H1 (cell line): ENCODE measurements at regions not wholly inside any gene's neighbourhood (a gene's known extent, or its start where the extent isn't known, plus 50 kb on each side); places are given as distances from the start of the nearest gene placed in this dataset.

Experiments
- CTCF ChIA-PET: fragments of 300-600 bp; sonication (Branson Sonifier 250); formaldehyde crosslinking; loops from one replicate; lab custom pipeline; 2021; ENCODE audit not compliant: partially characterized antibody; lab: Charles Lee
- POLR2A ChIA-PET: fragments of 300-600 bp; sonication (Branson Sonifier 250); formaldehyde crosslinking; loops from one replicate; lab custom pipeline; 2021; ENCODE audit warnings: inconsistent platforms; ENCODE audit not compliant: partially characterized antibody; lab: Charles Lee
- DNase-seq, 2 experiments: peaks; one replicate each; pipeline versions ENCODE4 v3.0.0 to v3.0.0-alpha.2; 2010 to 2022; ENCODE audit warnings: low spot score in 2 of 2, low read depth in 1 of 2, mixed read lengths in 1 of 2
- FAIRE-seq: peaks from 2 replicates; lab custom pipeline; 2011; peaks lifted over from hg19 to GRCh38; lab: Jason Lieb, UNC
- H2AFZ ChIP-seq: 2 replicates; pipeline ENCODE4 v1.8.1; 2012; ENCODE audit warnings: low read length, inconsistent platforms
- H2AK5ac ChIP-seq: 2 replicates; pipeline ENCODE4 v1.6.1; 2013; ENCODE audit warnings: low read depth, low read length
- H2BK120ac ChIP-seq: replicated peaks from 2 replicates; pipeline ENCODE3; 2013; ENCODE audit warnings: low read depth, low read length, inconsistent platforms
- H2BK12ac ChIP-seq: 2 replicates; pipeline ENCODE4 v1.6.1; 2013; ENCODE audit warnings: low read depth, low read length
- H2BK15ac ChIP-seq: 2 replicates; pipeline ENCODE4 v1.6.1; 2013; ENCODE audit warnings: low read length
- H2BK20ac ChIP-seq: 2 replicates; pipeline ENCODE4 v1.6.1; 2013; ENCODE audit warnings: low read length
- H2BK5ac ChIP-seq: 2 replicates; pipeline ENCODE4 v1.6.1; 2013; ENCODE audit warnings: low read depth, low read length
- H3K14ac ChIP-seq: 2 replicates; pipeline ENCODE4 v1.6.1; 2013; ENCODE audit warnings: inconsistent platforms; ENCODE audit not compliant: insufficient read length
- H3K18ac ChIP-seq: 2 replicates; pipeline ENCODE4 v1.6.1; 2013; ENCODE audit warnings: low read length; ENCODE audit errors: extremely low read depth
- H3K23ac ChIP-seq: 2 replicates; pipeline ENCODE4 v1.6.1; 2013; ENCODE audit warnings: inconsistent platforms; ENCODE audit not compliant: insufficient read length
- H3K23me2 ChIP-seq: 2 replicates; pipeline ENCODE4 v1.6.1; 2013; ENCODE audit warnings: low read depth, low read length
- H3K27ac ChIP-seq: 2 replicates; pipeline ENCODE4 v1.6.1; 2011; ENCODE audit warnings: low read depth, low read length, inconsistent platforms
- H3K27me3 ChIP-seq, 4 experiments: replicated peaks in 1 of 4; 1 replicate in 1 of 4; 2 replicates in 3 of 4; pipeline versions ENCODE4 v1.6.1 to v1.8.1; 2011 to 2013; ENCODE audit warnings: low read length in 3 of 4, mild to moderate bottlenecking in 3 of 4, inconsistent platforms in 2 of 4, mixed read lengths in 2 of 4, moderate library complexity in 1 of 4; ENCODE audit not compliant: control insufficient read depth in 3 of 4, insufficient read depth in 3 of 4; ENCODE audit errors: extremely low read depth in 1 of 4
- H3K36me3 ChIP-seq, 4 experiments: 2 replicates each; pipeline versions ENCODE4 v1.6.1 to v1.8.1; 2011 to 2013; ENCODE audit warnings: mild to moderate bottlenecking in 4 of 4, low read length in 3 of 4, moderate library complexity in 2 of 4, control low read depth in 1 of 4, inconsistent platforms in 1 of 4; ENCODE audit not compliant: insufficient read depth in 4 of 4, control insufficient read depth in 2 of 4
- H3K4ac ChIP-seq: replicated peaks from 2 replicates; pipeline ENCODE3; 2013; ENCODE audit warnings: low read length, low read depth, mixed read lengths, inconsistent platforms; ENCODE audit not compliant: insufficient read length
- H3K4me1 ChIP-seq, 4 experiments: replicated peaks in 1 of 4; 1 replicate in 1 of 4; 2 replicates in 3 of 4; pipeline versions ENCODE4 v1.6.1 to v1.8.1; 2011 to 2013; ENCODE audit warnings: low read length in 3 of 4, inconsistent platforms in 2 of 4, mixed read lengths in 1 of 4; ENCODE audit not compliant: insufficient read depth in 4 of 4, control insufficient read depth in 3 of 4
- H3K4me2 ChIP-seq, 2 experiments: 2 replicates each; pipeline versions ENCODE4 v1.6.1 to v1.8.1; 2011 to 2013; ENCODE audit warnings: low read depth in 2 of 2, low read length in 2 of 2, control low read depth in 1 of 2, inconsistent platforms in 1 of 2, mild to moderate bottlenecking in 1 of 2; ENCODE audit not compliant: insufficient read depth in 1 of 2
- H3K4me3 ChIP-seq, 4 experiments: fragments of 200-600, 300-600 bp in 1 of 4; sonication (generic), shearing (Covaris generic), sonication (Bioruptor Twin) in 1 of 4; 2 replicates each; pipeline versions ENCODE4 v1.5.1 to v1.8.1; 2011 to 2016; ENCODE audit warnings: low read length in 4 of 4, low read depth in 3 of 4, control low read depth in 2 of 4, inconsistent platforms in 2 of 4, mild to moderate bottlenecking in 2 of 4, mixed read lengths in 1 of 4, moderate library complexity in 1 of 4; ENCODE audit not compliant: insufficient read depth in 2 of 4; ENCODE audit errors: extremely low read depth in 1 of 4
- H3K56ac ChIP-seq: replicated peaks from 2 replicates; pipeline ENCODE3; 2013; ENCODE audit warnings: low read depth, mild to moderate bottlenecking, mixed read lengths, low read length, inconsistent platforms; ENCODE audit not compliant: insufficient read length
- H3K79me1 ChIP-seq: 2 replicates; pipeline ENCODE4 v1.6.1; 2013; ENCODE audit warnings: low read depth, low read length, control low read depth
- H3K79me2 ChIP-seq, 2 experiments: 2 replicates each; pipeline versions ENCODE4 v1.6.1 to v1.8.1; 2012 to 2013; ENCODE audit warnings: low read length in 2 of 2, mild to moderate bottlenecking in 2 of 2, inconsistent platforms in 1 of 2; ENCODE audit not compliant: insufficient read depth in 2 of 2, control insufficient read depth in 1 of 2
- H3K9ac ChIP-seq, 4 experiments: replicated peaks in 1 of 4; 1 replicate in 1 of 4; 2 replicates in 3 of 4; pipeline versions ENCODE4 v1.6.1 to v1.8.1; 2011 to 2013; ENCODE audit warnings: low read depth in 3 of 4, low read length in 3 of 4, control low read depth in 2 of 4, mild to moderate bottlenecking in 2 of 4, moderate library complexity in 2 of 4, inconsistent platforms in 1 of 4; ENCODE audit errors: extremely low read depth in 1 of 4
- H3K9me3 ChIP-seq, 2 experiments: 2 replicates each; pipeline versions ENCODE4 v1.6.1 to v1.8.1; 2012 to 2013; ENCODE audit warnings: mild to moderate bottlenecking in 2 of 2, moderate library complexity in 2 of 2, control low read depth in 1 of 2, inconsistent platforms in 1 of 2, low read depth in 1 of 2, low read length in 1 of 2, mixed read lengths in 1 of 2; ENCODE audit not compliant: insufficient read depth in 2 of 2
- H4K20me1 ChIP-seq, 2 experiments: replicated peaks in 1 of 2; 2 replicates each; pipeline versions ENCODE3 to v1.8.1; 2011 to 2013; ENCODE audit warnings: inconsistent platforms in 2 of 2, low read length in 2 of 2, mild to moderate bottlenecking in 1 of 2; ENCODE audit not compliant: insufficient read depth in 2 of 2, control insufficient read depth in 1 of 2
- H4K5ac ChIP-seq: 2 replicates; pipeline ENCODE4 v1.6.1; 2013; ENCODE audit warnings: low read length, low read depth, mixed read lengths, inconsistent platforms; ENCODE audit not compliant: insufficient read length
- H4K8ac ChIP-seq: 2 replicates; pipeline ENCODE4 v1.8.0; 2013; ENCODE audit warnings: mild to moderate bottlenecking, moderate library complexity, low read length, inconsistent platforms; ENCODE audit not compliant: insufficient read depth; ENCODE audit errors: extremely low read depth
- H4K91ac ChIP-seq: replicated peaks from 2 replicates; pipeline ENCODE3; 2013; ENCODE audit warnings: low read length, mixed read lengths, inconsistent platforms; ENCODE audit not compliant: insufficient read length
- ATF2 ChIP-seq: IDR thresholded peaks from 2 replicates; pipeline ENCODE4 v1.6.1; 2012; ENCODE audit warnings: low read length, inconsistent platforms
- BRCA1 ChIP-seq: IDR thresholded peaks from 2 replicates; pipeline ENCODE4 v1.6.1; 2012; ENCODE audit warnings: low read depth, low read length, improper control_type of control experiment
- CEBPB ChIP-seq: IDR thresholded peaks from 2 replicates; pipeline ENCODE4 v1.6.1; 2012; ENCODE audit warnings: low read depth, low read length
- EGR1 ChIP-seq: IDR thresholded peaks from 2 replicates; pipeline ENCODE4 v1.6.1; 2011; ENCODE audit warnings: low read depth, low read length, borderline replicate concordance
- JUN ChIP-seq: IDR thresholded peaks from 2 replicates; pipeline ENCODE4 v1.6.1; 2011; ENCODE audit warnings: low read depth, mild to moderate bottlenecking, improper control_type of control experiment, low read length
- RNF2 ChIP-seq: fragments of 200-900, 300-1000 bp; sonication (generic); IDR thresholded peaks from 2 replicates; pipeline ENCODE4 v1.7.1; 2016; ENCODE audit warnings: borderline replicate concordance, low read depth, mild to moderate bottlenecking, antibody characterized with exemption, low read length; ENCODE audit not compliant: poor library complexity, severe bottlenecking; ENCODE audit errors: missing control alignments
- RXRA ChIP-seq: IDR thresholded peaks from 2 replicates; pipeline ENCODE4 v1.6.1; 2011; ENCODE audit warnings: low read depth, mild to moderate bottlenecking, low read length, moderate library complexity; ENCODE audit not compliant: insufficient read depth
- TAF1 ChIP-seq: IDR thresholded peaks from 2 replicates; pipeline ENCODE4 v1.6.1; 2011; ENCODE audit warnings: mild to moderate bottlenecking, low read depth, low read length
- TEAD4 ChIP-seq: IDR thresholded peaks from 2 replicates; pipeline ENCODE4 v1.6.1; 2012; ENCODE audit warnings: low read depth, low read length, inconsistent platforms, mixed read lengths
- WGBS, 2 experiments: shearing (Covaris generic) in 1 of 2; methylation state at CpG; one replicate each; pipeline versions ENCODE4 v1.1.6 to v1.1.7; 2013 to 2015; ENCODE audit warnings: low lambda C conversion rate in 2 of 2, mixed read lengths in 2 of 2, inconsistent platforms in 1 of 2, low coverage in 1 of 2, missing lambda C conversion rate in 1 of 2; ENCODE audit not compliant: insufficient replicate concordance in 2 of 2, insufficient coverage in 1 of 2, insufficient read length in 1 of 2; ENCODE audit errors: extremely low coverage in 1 of 2, missing lambda C conversion rate in 1 of 2; 5-methylcytosine and 5-hydroxymethylcytosine counted together
- TF ChIP-seq, protein P1 (sequence below), 3 experiments: IDR thresholded peaks; 1 replicate in 2 of 3; 2 replicates in 1 of 3; pipeline versions ENCODE4 v1.5.1 to v1.6.1; 2011; ENCODE audit warnings: low read length in 3 of 3, mild to moderate bottlenecking in 3 of 3, inconsistent platforms in 2 of 3, low read depth in 1 of 3, moderate library complexity in 1 of 3; ENCODE audit not compliant: insufficient read depth in 1 of 3; ENCODE audit errors: control extremely low read depth in 1 of 3

DNA sequence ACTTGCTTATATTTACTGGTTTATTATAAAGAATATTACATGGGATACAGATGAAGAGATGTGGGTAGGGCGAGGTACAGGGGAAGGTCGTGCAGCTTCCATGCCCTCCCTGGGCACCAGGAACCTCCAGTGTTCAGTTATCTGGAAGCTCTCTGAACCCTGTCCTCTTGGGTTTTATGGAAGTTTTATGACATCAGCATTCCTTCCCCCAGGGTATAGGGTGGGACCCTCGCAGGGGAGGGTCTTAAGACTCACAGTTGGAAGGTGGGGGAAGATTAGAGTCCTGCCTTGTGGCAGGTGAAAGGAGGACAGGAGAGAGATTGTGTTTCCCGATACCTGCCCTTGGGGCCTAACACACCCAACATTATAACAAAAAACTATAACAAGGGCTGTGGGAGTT is 71.8 kb upstream of the NPAS1 start:
- Histone ChIP-seq H3K4me2 (no peak overlapping the region), H3K23me2 (no peaks in the 10 kb centered on the region), H2BK20ac (no peak overlapping the region), H4K20me1 (peaks cover 2% of the 10 kb centered on the region in 2 experiments), H3K14ac (no peak overlapping the region), H3K79me2 (peaks cover 0 to 37% of the 10 kb centered on the region in 2 experiments; a peak in 2 of 4 replicates), H3K27me3 (no peaks in the 10 kb centered on the region), H2BK5ac (no peak overlapping the region), H3K4me1 (peaks cover 1 to 10% (median 6%) of the 10 kb centered on the region in 4 experiments; a peak in 4 of 7 replicates), H3K23ac (no peak overlapping the region), H3K9me3 (no peaks in the 10 kb centered on the region), H4K91ac (no peak overlapping the region), H2AK5ac (no peak overlapping the region), H3K4ac (no peak overlapping the region), H3K56ac (no peak overlapping the region), H2BK15ac (no peak overlapping the region), H3K18ac (no peak overlapping the region), H3K36me3 (peaks cover 0 to 4% (median 0%) of the 10 kb centered on the region in 4 experiments; a peak in 2 of 8 replicates), H3K79me1 (peaks cover 3% of the 10 kb centered on the region), H3K4me3 (no peak overlapping the region), H3K27ac (no peak overlapping the region), H2BK12ac (no peak overlapping the region), H3K9ac (no peak overlapping the region), H4K5ac (no peak overlapping the region), H2AFZ (no peak overlapping the region), H2BK120ac (no peak overlapping the region), H4K8ac (no peak overlapping the region)
- 93% methylated on average over 4 of the region's 4 CpGs; no CpG with 5 or more reads in 1 of the 2 experiments for WGBS, 2 experiments
- no peak for FAIRE-seq
- CTCF ChIA-PET: interaction anchor here (2.0 kb wide), 1 partner anchor 44 kb away, joined by 8 read pairs; no protein-coding TSS in a partner anchor
- no peak for DNase-seq
- POLR2A ChIA-PET: interaction anchor here (1.2 to 1.3 kb wide), 2 partner anchors 10 to 86 kb away, joined by 4 to 5 read pairs; no protein-coding TSS in a partner anchor
- TF ChIP-seq EGR1 (no peak), TEAD4 (no peak), RNF2 (no peak), TAF1 (no peak), BRCA1 (no peak), CEBPB (no peak), JUN (no peak), RXRA (no peak), ATF2 (no peak)
- TF ChIP-seq, protein P1, sequence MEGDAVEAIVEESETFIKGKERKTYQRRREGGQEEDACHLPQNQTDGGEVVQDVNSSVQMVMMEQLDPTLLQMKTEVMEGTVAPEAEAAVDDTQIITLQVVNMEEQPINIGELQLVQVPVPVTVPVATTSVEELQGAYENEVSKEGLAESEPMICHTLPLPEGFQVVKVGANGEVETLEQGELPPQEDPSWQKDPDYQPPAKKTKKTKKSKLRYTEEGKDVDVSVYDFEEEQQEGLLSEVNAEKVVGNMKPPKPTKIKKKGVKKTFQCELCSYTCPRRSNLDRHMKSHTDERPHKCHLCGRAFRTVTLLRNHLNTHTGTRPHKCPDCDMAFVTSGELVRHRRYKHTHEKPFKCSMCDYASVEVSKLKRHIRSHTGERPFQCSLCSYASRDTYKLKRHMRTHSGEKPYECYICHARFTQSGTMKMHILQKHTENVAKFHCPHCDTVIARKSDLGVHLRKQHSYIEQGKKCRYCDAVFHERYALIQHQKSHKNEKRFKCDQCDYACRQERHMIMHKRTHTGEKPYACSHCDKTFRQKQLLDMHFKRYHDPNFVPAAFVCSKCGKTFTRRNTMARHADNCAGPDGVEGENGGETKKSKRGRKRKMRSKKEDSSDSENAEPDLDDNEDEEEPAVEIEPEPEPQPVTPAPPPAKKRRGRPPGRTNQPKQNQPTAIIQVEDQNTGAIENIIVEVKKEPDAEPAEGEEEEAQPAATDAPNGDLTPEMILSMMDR (IDR thresholded peaks at IDR 0.05; ENCODE audit: control extremely low read depth in 1 of 3, insufficient read depth in 1 of 3, low read depth in 1 of 3, low read length in 3 of 3): no peak
